ENCODE measurements at regions not wholly inside any gene's neighbourhood (a gene's known extent, or its start where the extent isn't known, plus 50 kb on each side); places are given as distances from the start of the nearest gene placed in this dataset.

DNA sequence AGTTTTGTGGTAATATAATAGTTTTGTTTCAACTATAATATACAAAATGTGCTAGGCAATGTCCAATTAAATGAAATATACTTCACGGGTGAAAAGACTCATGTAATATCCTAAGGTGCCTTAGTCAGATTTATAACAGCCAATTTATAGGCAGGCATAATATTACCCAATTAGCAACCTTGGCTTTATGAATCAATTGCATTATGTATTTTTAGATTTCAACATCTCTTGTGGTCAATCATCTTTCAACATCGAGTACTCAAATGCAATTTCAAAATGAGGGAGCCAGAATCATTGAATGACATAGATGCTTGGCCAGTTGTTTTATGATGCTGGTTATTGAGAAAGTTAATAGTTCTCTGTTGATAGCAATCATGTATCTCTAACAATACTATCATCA, 110.3 kb upstream of the SP8 start:
- Histone ChIP-seq H3K36me3 (ENCODE audit: control insufficient read depth, insufficient read depth, low read length) (no peaks in the 10 kb centered on the region), H3K27me3 (ENCODE audit: control insufficient read depth, insufficient read depth, low read length) (no peaks in the 10 kb centered on the region), H3K4me3 (ENCODE audit: low read depth, low read length) (no peak overlapping the region)
- TF ChIP-seq, protein P1, sequence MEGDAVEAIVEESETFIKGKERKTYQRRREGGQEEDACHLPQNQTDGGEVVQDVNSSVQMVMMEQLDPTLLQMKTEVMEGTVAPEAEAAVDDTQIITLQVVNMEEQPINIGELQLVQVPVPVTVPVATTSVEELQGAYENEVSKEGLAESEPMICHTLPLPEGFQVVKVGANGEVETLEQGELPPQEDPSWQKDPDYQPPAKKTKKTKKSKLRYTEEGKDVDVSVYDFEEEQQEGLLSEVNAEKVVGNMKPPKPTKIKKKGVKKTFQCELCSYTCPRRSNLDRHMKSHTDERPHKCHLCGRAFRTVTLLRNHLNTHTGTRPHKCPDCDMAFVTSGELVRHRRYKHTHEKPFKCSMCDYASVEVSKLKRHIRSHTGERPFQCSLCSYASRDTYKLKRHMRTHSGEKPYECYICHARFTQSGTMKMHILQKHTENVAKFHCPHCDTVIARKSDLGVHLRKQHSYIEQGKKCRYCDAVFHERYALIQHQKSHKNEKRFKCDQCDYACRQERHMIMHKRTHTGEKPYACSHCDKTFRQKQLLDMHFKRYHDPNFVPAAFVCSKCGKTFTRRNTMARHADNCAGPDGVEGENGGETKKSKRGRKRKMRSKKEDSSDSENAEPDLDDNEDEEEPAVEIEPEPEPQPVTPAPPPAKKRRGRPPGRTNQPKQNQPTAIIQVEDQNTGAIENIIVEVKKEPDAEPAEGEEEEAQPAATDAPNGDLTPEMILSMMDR (IDR thresholded peaks at IDR 0.05; ENCODE audit: insufficient read depth, low read length, poor library complexity, severe bottlenecking), result no peak
- no peak for DNase-seq (ENCODE audit: low read depth)

GRCh38 chr7:20906801-20907453, 120.2 kb upstream of the SP8 start:
- TF ChIP-seq, protein P1 (IDR thresholded peaks at IDR 0.05; ENCODE audit: insufficient read depth, low read length, poor library complexity, severe bottlenecking), result no peak
- H3K27me3 ChIP-seq (ENCODE audit: control insufficient read depth, insufficient read depth, low read length), result no peaks in the 10 kb centered on the region
- no peak for DNase-seq (ENCODE audit: low read depth)
- no peaks in the 10 kb centered on the region for H3K36me3 ChIP-seq (ENCODE audit: control insufficient read depth, insufficient read depth, low read length)
- H3K4me3 ChIP-seq (ENCODE audit: low read depth, low read length), result no peak overlapping the region

DNA sequence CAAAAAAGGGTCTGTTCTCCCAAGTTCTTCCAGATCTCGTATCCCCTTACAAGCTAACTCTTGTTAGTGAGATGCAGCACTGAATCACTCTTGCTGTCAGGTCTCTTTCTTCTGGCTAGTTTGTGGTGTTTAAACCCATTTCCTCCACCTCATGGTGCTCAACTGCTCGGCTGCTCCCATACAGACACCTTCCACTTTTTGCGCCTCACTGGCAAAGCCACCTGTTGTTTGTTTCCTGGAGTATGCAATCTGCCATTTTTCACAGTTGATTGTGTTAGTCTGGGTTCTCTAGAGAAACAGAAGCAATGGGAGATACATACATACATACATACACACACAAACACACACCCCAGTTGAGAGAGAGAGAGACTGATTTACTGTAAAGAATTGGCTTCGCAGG, 124.4 kb upstream of the SP8 start:
- Histone ChIP-seq H3K27me3 (ENCODE audit: control insufficient read depth, insufficient read depth, low read length) (no peaks in the 10 kb centered on the region), H3K4me3 (ENCODE audit: low read depth, low read length) (no peak overlapping the region), H3K36me3 (ENCODE audit: control insufficient read depth, insufficient read depth, low read length) (no peaks in the 10 kb centered on the region)
- TF ChIP-seq, protein P1 (IDR thresholded peaks at IDR 0.05; ENCODE audit: insufficient read depth, low read length, poor library complexity, severe bottlenecking), result no peak
- no peak for DNase-seq (ENCODE audit: low read depth)

- H3K27me3 ChIP-seq (ENCODE audit: control insufficient read depth, insufficient read depth, low read length), result no peaks in the 10 kb centered on the region
- DNase-seq (ENCODE audit: low read depth), result no peak
- TF ChIP-seq, protein P1 (IDR thresholded peaks at IDR 0.05; ENCODE audit: insufficient read depth, low read length, poor library complexity, severe bottlenecking), result no peak
- H3K36me3 ChIP-seq (ENCODE audit: control insufficient read depth, insufficient read depth, low read length), result no peaks in the 10 kb centered on the region
- H3K4me3 ChIP-seq (ENCODE audit: low read depth, low read length), result no peak overlapping the region
These were observed 127.2 kb upstream of the SP8 start for GRCh38 chr7:20913853-20914252.

DNA sequence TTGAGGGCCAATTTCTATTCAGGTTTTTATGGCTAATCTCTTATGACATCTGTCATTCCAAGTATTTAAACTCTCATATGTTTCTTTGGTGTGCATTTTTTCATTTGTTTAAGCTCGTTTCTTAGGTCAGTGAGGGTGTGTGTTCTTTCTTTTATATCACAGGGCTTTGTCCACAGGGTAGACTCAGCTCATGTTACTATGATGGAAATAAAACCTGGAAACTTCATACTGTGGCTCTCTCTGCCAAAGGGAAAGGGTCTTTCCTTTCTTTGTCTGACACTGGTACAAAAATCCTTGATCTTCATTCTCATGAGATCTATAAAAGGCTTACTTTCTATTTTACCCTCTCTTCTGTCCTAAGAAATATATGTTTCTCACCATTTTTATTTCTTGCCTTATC, 129.6 kb upstream of the SP8 start:
- Histone ChIP-seq H3K27me3 (ENCODE audit: control insufficient read depth, insufficient read depth, low read length) (no peaks in the 10 kb centered on the region), H3K4me3 (ENCODE audit: low read depth, low read length) (no peak overlapping the region), H3K36me3 (ENCODE audit: control insufficient read depth, insufficient read depth, low read length) (no peaks in the 10 kb centered on the region)
- TF ChIP-seq, protein P1 (IDR thresholded peaks at IDR 0.05; ENCODE audit: insufficient read depth, low read length, poor library complexity, severe bottlenecking), result no peak
- DNase-seq (ENCODE audit: low read depth), result no peak

DNA sequence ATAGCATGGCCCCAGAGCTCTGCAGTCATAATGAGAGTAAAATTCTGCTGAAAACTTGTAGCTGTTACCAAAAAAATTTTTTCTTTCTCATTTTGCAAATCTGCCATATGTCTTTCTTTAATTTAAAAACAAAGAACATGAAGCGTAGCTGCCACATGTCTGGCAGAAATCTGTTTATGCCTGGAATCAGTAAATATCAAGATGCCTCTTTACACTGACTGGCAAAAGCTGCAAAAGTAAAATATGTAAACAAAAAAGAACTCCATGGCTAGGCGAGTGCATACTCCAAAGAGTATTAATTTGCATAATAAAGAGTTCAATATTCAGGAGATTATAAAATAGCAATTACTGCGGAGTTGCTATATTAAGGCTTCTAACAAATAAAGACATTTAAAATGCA, 130.9 kb upstream of the SP8 start:
- H3K36me3 ChIP-seq (ENCODE audit: control insufficient read depth, insufficient read depth, low read length), result no peaks in the 10 kb centered on the region
- TF ChIP-seq, protein P1 (IDR thresholded peaks at IDR 0.05; ENCODE audit: insufficient read depth, low read length, poor library complexity, severe bottlenecking), result no peak
- DNase-seq (ENCODE audit: low read depth), result no peak
- H3K27me3 ChIP-seq (ENCODE audit: control insufficient read depth, insufficient read depth, low read length), result no peaks in the 10 kb centered on the region
- no peak overlapping the region for H3K4me3 ChIP-seq (ENCODE audit: low read depth, low read length)
